IMR-90 (cell line): ENCODE measurements at regions not wholly inside any gene's neighbourhood (a gene's known extent, or its start where the extent isn't known, plus 50 kb on each side); places are given as distances from the start of the nearest gene placed in this dataset.

Source experiments
- MXI1 ChIP-seq: IDR thresholded peaks from 2 replicates; pipeline ENCODE4 v1.6.1; 2012; ENCODE audit warnings: low read depth, mild to moderate bottlenecking, low read length, moderate library complexity, borderline replicate concordance
- POLR2A ChIP-seq: IDR thresholded peaks from 2 replicates; pipeline ENCODE4 v1.6.1; 2012; ENCODE audit warnings: mild to moderate bottlenecking, low read depth, low read length
- RAD21 ChIP-seq: IDR thresholded peaks from 2 replicates; pipeline ENCODE4 v1.6.1; 2012; ENCODE audit warnings: low read length, improper control_type of control experiment
- RCOR1 ChIP-seq: IDR thresholded peaks from 2 replicates; pipeline ENCODE4 v1.6.1; 2012; ENCODE audit warnings: mild to moderate bottlenecking, low read length, improper control_type of control experiment; ENCODE audit not compliant: insufficient replicate concordance
- RFX5 ChIP-seq: IDR thresholded peaks from 2 replicates; pipeline ENCODE4 v1.8.0; 2012; ENCODE audit warnings: low read depth, mild to moderate bottlenecking, low read length, moderate library complexity
- SMC3 ChIP-seq: fragments of 150-350 bp; IDR thresholded peaks from 2 replicates; pipeline ENCODE4 v1.6.1; 2016; ENCODE audit warnings: low read depth, mild to moderate bottlenecking, antibody characterized with exemption, low read length, moderate library complexity
- TF ChIP-seq, protein P1 (sequence below): conservative IDR thresholded peaks from 2 replicates; pipeline ENCODE4 v1.5.1; 2012; ENCODE audit warnings: mild to moderate bottlenecking, low read depth, low read length, improper control_type of control experiment

DNA sequence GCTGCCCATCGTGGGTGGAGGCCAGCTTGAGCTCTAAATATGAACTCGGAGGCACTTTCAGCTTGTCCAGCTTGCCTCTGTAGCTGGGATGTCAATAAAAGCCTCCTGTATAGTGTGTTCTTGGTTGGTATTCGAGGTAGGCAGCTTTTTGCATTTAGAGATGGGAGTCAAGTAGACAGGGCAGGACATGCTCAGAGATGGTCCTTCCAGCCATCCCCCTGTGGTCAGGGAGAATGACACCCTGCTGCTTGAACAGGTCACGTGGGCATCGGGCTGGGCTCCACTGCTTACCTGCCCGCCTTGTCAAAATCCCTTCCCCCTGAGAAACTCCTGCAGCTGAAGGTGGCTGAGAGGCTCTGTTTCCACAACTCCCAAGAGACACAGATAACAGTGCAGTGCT, 302.5 kb downstream of the ZNF536 start:
- TF ChIP-seq RAD21 (no peak), RFX5 (no peak), SMC3 (no peak), RCOR1 (no peak), MXI1 (no peak), POLR2A (no peak)
- TF ChIP-seq, protein P1, sequence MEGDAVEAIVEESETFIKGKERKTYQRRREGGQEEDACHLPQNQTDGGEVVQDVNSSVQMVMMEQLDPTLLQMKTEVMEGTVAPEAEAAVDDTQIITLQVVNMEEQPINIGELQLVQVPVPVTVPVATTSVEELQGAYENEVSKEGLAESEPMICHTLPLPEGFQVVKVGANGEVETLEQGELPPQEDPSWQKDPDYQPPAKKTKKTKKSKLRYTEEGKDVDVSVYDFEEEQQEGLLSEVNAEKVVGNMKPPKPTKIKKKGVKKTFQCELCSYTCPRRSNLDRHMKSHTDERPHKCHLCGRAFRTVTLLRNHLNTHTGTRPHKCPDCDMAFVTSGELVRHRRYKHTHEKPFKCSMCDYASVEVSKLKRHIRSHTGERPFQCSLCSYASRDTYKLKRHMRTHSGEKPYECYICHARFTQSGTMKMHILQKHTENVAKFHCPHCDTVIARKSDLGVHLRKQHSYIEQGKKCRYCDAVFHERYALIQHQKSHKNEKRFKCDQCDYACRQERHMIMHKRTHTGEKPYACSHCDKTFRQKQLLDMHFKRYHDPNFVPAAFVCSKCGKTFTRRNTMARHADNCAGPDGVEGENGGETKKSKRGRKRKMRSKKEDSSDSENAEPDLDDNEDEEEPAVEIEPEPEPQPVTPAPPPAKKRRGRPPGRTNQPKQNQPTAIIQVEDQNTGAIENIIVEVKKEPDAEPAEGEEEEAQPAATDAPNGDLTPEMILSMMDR, result no peak
